Esophagus muscularis mucosa (tissue), 3 donors: ENCODE measurements at regions not wholly inside any gene's neighbourhood (a gene's known extent, or its start where the extent isn't known, plus 50 kb on each side); places are given as distances from the start of the nearest gene placed in this dataset.

Source experiments
- EP300 ChIP-seq: sonication (generic); formaldehyde crosslinking; IDR thresholded peaks from one replicate; pipeline ENCODE4 v1.6.1; 2017; ENCODE audit warnings: antibody characterized with exemption
- TF ChIP-seq, protein P1 (sequence below), 3 experiments: fragments of 200-600 bp in 2 of 3; fragments of 450-650 bp in 1 of 3; sonication (generic) in 2 of 3; IDR thresholded peaks; one replicate each; pipeline ENCODE4 v1.5.1; 2017 to 2019; ENCODE audit warnings: antibody characterized with exemption in 3 of 3, mild to moderate bottlenecking in 2 of 3, moderate library complexity in 1 of 3

DNA sequence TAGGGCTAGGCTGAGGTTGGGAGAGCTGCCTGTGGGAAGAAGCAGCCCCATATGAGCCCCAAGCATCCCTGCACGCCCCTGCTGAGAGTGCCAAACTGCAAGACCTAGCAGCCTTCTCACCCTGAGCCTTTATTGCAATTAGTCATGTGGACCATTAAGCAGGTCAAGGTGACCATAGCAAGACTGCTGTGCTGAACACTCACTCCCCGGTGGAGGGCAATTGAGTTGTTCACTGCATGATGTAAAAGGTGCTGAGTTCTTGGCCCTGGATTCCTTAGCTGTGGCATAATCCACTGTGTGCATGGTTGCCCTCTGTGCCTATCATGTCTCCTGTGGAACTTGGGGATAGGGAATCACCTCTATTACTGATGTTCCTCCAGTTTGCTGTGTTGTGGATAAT lies 131.1 kb downstream of the FOXD1 start:
- TF ChIP-seq, protein P1, sequence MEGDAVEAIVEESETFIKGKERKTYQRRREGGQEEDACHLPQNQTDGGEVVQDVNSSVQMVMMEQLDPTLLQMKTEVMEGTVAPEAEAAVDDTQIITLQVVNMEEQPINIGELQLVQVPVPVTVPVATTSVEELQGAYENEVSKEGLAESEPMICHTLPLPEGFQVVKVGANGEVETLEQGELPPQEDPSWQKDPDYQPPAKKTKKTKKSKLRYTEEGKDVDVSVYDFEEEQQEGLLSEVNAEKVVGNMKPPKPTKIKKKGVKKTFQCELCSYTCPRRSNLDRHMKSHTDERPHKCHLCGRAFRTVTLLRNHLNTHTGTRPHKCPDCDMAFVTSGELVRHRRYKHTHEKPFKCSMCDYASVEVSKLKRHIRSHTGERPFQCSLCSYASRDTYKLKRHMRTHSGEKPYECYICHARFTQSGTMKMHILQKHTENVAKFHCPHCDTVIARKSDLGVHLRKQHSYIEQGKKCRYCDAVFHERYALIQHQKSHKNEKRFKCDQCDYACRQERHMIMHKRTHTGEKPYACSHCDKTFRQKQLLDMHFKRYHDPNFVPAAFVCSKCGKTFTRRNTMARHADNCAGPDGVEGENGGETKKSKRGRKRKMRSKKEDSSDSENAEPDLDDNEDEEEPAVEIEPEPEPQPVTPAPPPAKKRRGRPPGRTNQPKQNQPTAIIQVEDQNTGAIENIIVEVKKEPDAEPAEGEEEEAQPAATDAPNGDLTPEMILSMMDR (IDR thresholded peaks at IDR 0.05), result no peak
- no peak for TF ChIP-seq EP300
